ENCODE measurements at regions not wholly inside any gene's neighbourhood (a gene's known extent, or its start where the extent isn't known, plus 50 kb on each side); places are given as distances from the start of the nearest gene placed in this dataset.

DNA sequence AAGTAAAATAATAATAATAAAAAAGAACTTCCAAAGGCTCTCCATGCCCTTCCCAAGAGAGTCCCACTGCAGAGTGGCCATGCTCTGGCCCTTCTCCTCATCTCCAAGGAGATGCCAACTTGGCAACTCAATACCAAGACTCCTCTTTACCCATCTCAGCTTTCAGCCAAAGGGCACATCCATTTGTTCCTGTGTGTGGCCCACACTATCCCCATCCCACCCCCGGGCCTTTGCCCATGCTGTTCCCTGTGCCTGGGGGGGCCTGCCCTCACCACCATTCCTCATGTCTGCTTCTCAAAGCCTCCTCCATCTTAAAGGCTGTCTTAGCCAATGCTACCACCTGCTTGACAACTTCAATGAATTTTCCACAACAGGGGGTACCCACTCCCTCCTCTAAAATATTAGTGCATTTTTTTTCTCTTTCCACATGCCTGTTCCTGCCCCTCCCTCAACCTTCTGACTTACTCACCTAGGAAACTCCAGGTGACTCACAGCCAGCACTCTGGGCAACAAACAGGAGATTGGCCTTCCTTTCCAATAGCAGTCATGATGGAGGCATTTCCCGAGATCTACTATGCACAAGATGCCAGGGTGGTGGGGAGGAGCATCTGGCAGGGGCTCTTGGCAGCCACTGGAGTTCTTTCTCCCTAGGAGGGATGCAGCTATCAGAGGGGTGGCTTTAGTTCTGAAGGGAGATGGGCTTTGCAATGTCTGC is 109.4 kb upstream of the SMAD3 start:
- no peak overlapping the region for H3K4me3 ChIP-seq
- TF ChIP-seq POLR2AphosphoS5 (IDR thresholded peaks at IDR 0.05) (no peak), CTCF (IDR thresholded peaks at IDR 0.05) (no peak), POLR2A (IDR thresholded peaks at IDR 0.05) (no peak)
- WGBS = 86% methylated on average over 2 of the region's 2 CpGs
- H3K36me3 ChIP-seq = no peaks in the 10 kb centered on the region
- no peaks in the 10 kb centered on the region for H3K9me3 ChIP-seq
- intact Hi-C loops (cut with DNase I) = no loop called here
- H3K27me3 ChIP-seq (replicated peaks; ENCODE audit: insufficient read depth) = no peaks in the 10 kb centered on the region
- DNase-seq (ENCODE audit: low spot score) = no peak
- no peaks in the 10 kb centered on the region for H3K4me1 ChIP-seq (replicated peaks)
- no peak overlapping the region for H3K27ac ChIP-seq

- 95% methylated on average over 9 of the region's 9 CpGs for WGBS
- TF ChIP-seq POLR2A (IDR thresholded peaks at IDR 0.05) (no peak), POLR2AphosphoS5 (IDR thresholded peaks at IDR 0.05) (no peak), CTCF (IDR thresholded peaks at IDR 0.05) (no peak)
- no peak overlapping the region for H3K27ac ChIP-seq
- no peaks in the 10 kb centered on the region for H3K9me3 ChIP-seq
- H3K27me3 ChIP-seq (replicated peaks; ENCODE audit: insufficient read depth) = no peaks in the 10 kb centered on the region
- H3K4me1 ChIP-seq (replicated peaks) = no peaks in the 10 kb centered on the region
- no peak for DNase-seq (ENCODE audit: low spot score)
- H3K36me3 ChIP-seq = no peaks in the 10 kb centered on the region
- H3K4me3 ChIP-seq = no peak overlapping the region
- intact Hi-C loops (cut with DNase I) = no loop called here
Observed at GRCh38 chr15:66956672-66957430, 108.6 kb upstream of the SMAD3 start.

DNA sequence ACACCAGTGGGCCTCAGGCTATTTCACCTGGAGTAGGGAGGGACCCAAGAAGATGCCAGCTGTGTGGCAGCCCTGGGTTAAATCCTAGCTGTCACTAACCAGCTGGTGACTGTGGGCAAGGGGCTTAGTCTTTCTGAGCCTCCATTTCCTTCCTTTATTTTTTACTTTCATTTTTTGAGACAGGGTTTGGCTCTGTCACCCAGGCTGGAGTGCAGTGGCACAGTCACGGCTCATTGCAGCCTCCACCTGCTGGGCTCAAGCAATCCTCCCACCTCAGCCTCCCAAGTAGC is 108.0 kb upstream of the SMAD3 start:
- 88% methylated on average over 1 of the region's 1 CpG for whole genome bisulfite sequencing
- TF ChIP-seq CTCF (IDR thresholded peaks at IDR 0.05) (no peak), POLR2AphosphoS5 (IDR thresholded peaks at IDR 0.05) (no peak), POLR2A (IDR thresholded peaks at IDR 0.05) (no peak)
- Histone ChIP-seq H3K27me3 (replicated peaks; ENCODE audit: insufficient read depth) (no peaks in the 10 kb centered on the region), H3K27ac (no peak overlapping the region), H3K36me3 (no peaks in the 10 kb centered on the region), H3K4me1 (replicated peaks) (no peaks in the 10 kb centered on the region), H3K4me3 (no peak overlapping the region), H3K9me3 (no peaks in the 10 kb centered on the region)
- intact Hi-C loops (cut with DNase I) = no loop called here
- DNase-seq (ENCODE audit: low spot score) = no peak

DNA sequence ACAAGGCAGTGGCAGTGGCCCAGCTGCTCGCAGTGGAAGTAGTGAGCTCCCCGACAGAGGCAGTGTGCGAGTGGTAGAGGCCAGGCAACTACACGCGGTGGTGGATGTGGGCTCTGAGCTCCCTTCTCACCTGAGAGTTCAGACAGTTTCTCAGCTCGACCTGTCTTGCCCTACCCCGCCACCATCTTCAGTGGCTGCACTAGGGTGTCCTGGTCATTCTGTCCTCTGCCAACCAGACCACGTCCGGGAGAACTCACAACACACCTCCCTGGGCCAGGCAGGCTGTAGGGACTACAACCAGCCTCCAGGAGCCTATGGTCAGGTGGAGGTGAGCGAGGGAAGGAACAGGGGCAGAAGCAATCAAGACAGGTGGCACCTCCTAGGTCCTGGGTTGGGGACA is 106.3 kb upstream of the SMAD3 start:
- no peak for DNase-seq (ENCODE audit: low spot score)
- TF ChIP-seq POLR2AphosphoS5 (IDR thresholded peaks at IDR 0.05) (no peak), CTCF (IDR thresholded peaks at IDR 0.05) (no peak), POLR2A (IDR thresholded peaks at IDR 0.05) (no peak)

GRCh38 chr15:66959875-66960274 is 105.5 kb upstream of the SMAD3 start:
- Histone ChIP-seq H3K4me3 (no peak overlapping the region), H3K4me1 (replicated peaks) (no peaks in the 10 kb centered on the region), H3K9me3 (no peaks in the 10 kb centered on the region), H3K27me3 (replicated peaks; ENCODE audit: insufficient read depth) (no peaks in the 10 kb centered on the region), H3K27ac (no peak overlapping the region), H3K36me3 (no peaks in the 10 kb centered on the region)
- no peak for DNase-seq (ENCODE audit: low spot score)
- TF ChIP-seq POLR2AphosphoS5 (IDR thresholded peaks at IDR 0.05) = no peak
- TF ChIP-seq CTCF (IDR thresholded peaks at IDR 0.05) = no peak
- no peak for TF ChIP-seq POLR2A (IDR thresholded peaks at IDR 0.05)
- intact Hi-C loops (cut with DNase I) = no loop called here
- 74% methylated on average over 3 of the region's 3 CpGs for WGBS

More for the DNA sequence above, 106.3 kb upstream of the SMAD3 start:
- Histone ChIP-seq H3K36me3 (no peaks in the 10 kb centered on the region), H3K27ac (no peak overlapping the region), H3K4me3 (no peak overlapping the region), H3K4me1 (replicated peaks) (no peaks in the 10 kb centered on the region), H3K27me3 (replicated peaks; ENCODE audit: insufficient read depth) (no peaks in the 10 kb centered on the region), H3K9me3 (no peaks in the 10 kb centered on the region)
- intact Hi-C loops (cut with DNase I) = no loop called here
- WGBS = 95% methylated on average over 10 of the region's 10 CpGs

All from prostate gland (tissue), 2 donors.